NCI-H510A (cell line): ENCODE measurements at regions not wholly inside any gene's neighbourhood (a gene's known extent, or its start where the extent isn't known, plus 50 kb on each side); places are given as distances from the start of the nearest gene placed in this dataset.
A peak's percentile ranks its signal among the peaks of the same experiment; 100 is the strongest.
"Not testable (repeated sequence)": the region's sequence is repeated elsewhere in the genome, so short reads cannot be mapped to it uniquely, and the experiment has no call there.

Experiments
- DNase-seq: peaks from one replicate; lab custom pipeline; 2025; lab: John Stamatoyannopoulos, UW

DNA sequence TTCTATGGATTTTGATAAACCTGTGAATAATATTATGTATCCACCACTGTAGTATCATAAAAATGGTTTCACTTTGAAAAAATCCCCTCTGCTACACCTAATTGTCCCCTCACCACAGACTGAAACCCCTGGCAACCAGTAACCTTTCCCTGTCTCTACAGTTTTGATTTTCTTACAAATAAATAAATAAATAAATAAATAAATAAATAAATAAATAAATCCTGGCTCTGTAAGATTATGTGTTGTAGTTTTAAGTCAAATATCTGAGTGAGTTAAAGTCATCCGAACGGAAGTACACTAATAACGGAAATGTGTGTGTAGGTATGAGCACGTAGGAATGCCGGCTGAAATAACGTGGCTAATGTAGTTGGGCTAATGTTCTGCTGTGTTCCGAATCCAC, 641.5 kb downstream of the GABRG1 start:
- no peak for DNase-seq

DNA sequence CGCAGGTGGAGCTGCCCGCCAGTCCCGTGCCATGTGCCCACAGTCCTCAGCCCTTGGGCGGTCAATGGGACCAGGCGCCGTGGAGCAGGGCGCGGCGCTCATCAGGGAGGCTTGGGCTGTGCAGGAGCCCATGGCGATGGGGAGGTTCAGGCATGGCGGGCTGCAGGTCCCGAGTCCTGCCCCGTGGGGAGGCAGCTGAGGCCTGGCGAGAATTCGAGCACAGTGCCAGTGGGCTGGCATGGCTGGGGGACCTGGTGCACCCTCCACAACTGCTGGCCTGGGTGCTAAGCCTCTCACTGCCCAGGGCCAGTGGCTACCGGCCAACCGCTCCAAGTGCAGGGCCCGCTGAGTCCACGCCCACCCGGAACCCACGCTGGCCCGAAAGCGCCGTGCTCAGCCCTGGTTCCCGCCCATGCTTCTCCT, 646.5 kb downstream of the GABRG1 start:
- DNase-seq, result no peak

DNA sequence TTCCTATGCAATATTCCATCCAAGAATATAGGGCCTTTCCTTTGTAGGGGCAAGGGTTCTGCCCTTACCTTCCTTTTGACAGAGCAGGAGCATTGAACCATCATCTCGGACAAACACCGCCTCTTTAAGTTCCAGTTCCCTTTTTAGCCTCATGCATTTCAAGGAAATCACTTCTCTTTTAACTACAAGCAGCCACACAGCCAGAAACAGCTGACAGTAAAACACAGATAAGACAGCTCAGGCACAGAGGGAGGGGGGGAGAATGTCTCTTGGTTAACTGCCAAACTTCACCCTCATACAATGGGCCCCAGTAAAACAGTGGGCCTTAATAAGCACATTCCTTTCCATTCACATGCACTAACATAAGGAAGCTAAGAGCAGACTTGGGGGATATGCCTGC, 648.3 kb downstream of the GABRG1 start:
- DNase-seq, result no peak

DNA sequence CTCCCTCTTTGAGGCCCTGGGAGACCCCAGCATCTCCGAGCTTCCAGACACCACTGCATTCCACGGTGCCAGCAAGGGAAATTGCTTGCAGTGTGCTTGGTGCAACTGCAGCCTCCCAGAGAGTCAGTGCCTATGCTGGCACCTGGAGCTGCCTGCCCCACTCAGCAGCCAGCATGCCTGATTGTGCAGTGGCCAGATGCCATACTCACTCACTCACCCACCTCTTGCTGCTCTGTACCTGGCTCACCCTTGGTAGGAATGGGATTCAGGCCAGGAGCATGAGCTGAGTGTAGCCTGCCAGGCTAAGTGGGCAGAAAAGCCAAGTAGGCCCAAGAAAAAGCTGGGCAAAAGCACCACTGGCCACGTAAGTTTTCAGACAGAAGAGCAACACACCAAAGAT, 651.4 kb downstream of the GABRG1 start:
- no peak for DNase-seq

DNA sequence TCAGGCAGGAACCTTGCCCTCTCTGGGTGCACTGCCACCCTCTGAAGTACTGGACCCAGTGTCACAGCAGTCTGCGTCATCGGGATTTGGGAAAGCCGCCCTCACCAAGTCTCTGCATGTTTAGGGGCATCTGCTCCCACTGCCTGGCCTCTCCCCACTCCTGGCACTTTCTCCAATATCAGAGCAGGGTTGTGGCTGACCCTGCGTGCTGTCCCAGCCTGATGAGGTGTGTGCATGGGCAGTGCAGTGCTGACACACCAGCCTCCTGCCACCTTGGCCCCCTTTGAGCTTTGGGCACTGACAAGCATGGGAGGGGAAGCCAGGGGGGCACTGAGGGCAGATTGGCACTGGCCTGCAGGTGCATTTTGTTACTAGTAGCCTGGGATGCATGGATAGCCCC, 652.5 kb downstream of the GABRG1 start:
- DNase-seq, result no peak

DNA sequence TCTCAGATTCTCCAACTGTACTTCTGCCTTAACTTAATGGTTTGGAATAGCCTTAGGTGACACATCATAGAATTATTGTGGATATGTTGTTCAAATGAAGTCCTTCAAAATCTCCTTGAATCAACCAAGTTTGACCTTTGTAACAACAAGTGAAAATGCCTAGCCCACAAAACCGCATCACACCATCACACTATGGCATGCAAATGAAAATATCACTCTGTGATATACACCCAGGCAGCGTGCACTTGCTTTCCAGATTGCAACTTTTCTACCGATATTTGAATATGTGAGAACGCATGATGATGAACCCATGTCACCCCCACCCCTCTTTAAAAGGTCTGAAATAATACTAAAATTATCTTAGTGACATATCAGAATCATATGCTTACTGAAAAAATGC, 656.7 kb downstream of the GABRG1 start:
- no peak for DNase-seq

DNA sequence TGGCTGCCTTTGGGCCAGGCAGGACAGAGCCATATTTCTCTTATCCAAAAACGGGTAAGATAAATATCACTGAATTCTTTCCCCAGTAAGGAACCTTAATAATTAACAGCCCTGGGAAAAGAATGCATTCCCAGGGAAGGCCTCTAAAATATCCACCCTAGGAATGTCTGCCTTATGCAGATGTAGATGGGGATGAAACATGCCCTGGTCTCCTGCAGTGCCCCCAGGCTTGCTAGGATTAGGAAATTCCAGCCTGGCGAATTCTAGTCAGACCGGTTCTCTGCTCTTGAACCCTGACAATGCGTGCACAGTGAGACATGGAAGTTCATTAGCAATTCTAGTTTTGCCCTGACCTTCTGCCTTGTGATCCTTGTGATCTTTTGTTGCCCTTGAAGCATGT, 663.7 kb downstream of the GABRG1 start:
- not testable (repeated sequence) for DNase-seq

DNA sequence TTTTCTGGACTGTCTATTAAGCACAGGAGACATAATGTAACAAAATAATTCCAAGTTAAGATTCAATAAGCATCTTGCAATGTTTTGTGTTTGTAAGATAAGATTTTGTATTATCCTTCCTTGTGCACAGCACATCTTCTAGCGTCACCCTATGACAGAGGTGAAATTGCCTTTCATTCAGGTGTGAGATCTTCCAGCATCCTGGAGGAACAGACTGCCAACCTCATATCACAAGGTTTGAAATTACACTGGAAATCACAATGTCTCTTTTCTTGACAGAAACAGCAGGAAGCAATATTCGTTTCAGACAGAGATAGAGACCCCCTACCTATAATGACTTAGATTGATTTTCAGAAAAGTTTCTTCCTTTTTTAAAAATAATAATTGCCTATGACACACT, 668.6 kb downstream of the GABRG1 start:
- DNase-seq, result no peak

DNA sequence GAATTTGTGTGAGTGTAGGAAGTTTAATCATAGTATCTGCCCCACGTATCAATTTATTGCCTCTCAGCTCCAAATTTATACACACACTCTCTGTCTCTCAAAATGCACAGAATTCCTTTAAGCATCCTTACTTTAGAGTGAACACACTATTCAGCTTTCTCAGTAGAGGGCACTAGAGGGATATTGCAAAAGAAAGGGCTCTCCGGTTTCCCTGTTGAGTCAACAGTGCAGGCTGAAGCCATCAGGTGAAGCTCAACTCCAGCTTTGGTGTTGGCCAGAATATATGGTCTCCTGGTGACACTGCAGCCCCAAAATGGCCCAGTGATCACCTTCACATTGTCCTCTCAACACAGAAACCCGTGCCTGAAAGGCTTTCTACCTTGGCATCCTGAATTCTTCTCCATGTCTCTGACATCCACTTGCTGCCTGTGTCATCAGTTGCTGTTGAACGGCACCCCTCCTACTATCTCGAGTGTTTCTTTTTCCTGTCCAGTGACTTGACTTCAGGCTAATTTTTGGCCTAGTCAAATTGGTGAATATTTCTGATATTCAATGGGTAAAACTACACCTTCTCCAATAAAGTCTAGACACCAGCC, 670.5 kb downstream of the GABRG1 start:
- peak; percentile 1 for DNase-seq

DNA sequence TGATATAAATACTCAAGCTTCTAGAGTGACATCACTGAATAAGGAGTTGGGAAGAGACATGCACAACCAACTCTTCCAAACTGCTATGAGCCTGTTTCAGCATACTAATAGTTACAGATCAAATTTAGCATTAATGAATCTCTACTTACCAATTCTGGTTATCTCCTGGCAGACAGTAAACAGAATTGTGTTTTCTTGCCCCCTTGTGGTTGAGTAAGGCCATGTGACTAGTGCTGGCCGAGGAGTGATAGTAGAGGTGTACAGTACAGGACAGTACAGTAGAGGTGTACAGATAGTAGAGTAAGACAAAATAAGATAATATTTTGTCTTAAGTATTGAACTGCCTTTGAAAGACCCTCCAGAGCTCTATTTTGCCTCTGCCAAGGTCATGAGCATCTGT, 681.4 kb downstream of the GABRG1 start:
- no peak for DNase-seq

DNA sequence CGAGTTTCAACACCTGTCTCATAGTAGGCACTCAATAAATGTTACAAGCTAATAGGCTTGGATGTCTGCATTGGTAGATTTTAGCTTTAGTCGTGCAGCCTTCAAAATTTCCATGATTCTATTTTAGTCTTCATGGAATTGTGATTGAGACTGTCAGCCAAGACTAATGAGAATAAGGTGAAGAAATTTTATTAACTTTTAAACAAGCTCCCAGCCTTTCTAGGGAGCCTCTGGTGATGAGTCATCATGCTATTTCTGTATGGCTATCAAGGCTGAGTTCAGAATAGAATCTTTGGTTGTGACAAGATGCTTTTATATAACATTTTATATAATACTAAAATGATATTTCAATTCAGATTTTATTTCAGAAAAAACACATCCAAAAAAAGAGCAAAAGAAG, 685.8 kb downstream of the GABRG1 start:
- no peak for DNase-seq

DNA sequence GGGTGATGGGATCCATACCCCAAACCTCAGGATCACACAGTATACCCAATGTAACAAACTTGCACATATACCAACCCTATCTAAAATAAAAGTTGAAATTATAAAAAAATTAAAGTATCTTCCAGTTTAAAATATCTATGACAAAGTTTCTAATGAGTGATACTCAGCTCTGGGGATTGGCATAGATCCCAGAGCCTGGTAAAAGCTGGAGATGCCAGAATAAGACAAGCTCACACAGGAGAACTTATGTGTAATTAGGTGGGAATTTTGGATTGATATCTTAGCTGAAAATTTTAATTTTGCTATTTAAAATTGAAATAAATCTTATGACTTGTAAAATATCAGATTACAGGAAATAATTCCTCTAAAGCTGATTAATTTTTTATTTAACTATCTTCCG, 686.5 kb downstream of the GABRG1 start:
- DNase-seq, result no peak

DNA sequence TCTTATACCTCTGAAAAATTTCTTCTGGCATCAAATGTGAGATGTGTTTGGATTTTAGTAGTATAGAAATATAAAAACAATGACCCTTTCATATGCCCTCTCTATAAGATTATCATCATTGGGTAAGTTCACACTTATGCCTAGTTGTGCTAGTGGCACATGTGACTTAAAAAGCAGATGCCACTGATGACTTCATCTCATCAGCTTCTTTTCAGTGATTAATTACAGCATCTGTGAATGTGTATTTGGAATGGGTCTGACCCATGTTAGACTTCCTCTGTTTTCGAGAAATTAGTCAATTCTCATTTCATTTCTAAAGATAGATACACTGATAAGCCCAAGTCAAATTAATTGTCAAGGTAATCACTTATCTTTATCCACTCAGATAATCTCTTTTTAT, 698.7 kb downstream of the GABRG1 start:
- DNase-seq, result no peak

DNA sequence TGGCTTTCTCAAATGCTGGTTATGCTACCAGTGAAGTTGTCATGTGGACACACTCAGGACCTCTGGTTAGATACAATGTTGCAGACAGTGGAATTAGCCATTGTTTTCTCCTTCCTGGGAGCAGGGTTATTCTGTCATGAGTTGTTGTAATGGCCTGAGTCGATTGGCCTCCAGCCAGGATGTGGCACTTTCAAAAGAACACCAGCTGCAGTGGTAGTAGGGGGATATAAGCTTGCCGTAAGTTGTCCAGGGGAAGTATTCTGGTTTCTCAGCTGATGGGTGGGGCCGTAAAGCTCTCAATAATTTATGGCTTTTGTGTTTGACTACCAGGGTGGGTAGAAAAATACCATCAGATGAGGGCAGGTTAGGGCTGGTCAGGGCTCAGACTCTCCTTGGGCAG, 697.5 kb upstream of the GNPDA2 start:
- no peak for DNase-seq

DNA sequence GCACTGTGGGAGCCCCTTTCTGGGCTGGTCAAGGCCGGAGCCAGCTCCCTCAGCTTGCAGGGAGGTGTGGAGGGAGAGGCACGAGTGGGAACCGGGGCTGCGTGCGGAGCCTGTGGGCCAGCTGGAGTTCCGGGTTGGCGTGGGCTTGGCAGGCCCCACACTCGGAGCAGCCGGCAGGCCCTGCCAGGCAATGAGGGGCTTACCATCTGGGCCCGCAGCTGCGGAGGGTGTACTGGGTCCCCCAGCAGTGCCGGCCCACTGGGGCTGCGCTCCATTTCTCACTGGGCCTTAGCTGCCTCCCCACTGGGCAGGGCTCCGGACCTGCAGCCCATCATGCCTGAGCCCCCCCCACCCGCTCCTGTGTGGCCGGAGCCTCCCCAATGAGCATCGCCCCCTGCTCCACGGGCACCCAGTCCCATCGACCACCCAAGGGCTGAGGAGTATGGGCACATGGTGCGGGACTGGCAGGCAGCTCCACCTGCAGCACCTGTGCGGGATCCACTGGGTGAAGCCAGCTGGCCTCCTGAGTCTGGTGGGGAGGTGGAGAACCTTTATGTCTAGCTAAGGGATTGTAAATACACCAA, 693.8 kb upstream of the GNPDA2 start:
- DNase-seq, result not testable (repeated sequence)

DNA sequence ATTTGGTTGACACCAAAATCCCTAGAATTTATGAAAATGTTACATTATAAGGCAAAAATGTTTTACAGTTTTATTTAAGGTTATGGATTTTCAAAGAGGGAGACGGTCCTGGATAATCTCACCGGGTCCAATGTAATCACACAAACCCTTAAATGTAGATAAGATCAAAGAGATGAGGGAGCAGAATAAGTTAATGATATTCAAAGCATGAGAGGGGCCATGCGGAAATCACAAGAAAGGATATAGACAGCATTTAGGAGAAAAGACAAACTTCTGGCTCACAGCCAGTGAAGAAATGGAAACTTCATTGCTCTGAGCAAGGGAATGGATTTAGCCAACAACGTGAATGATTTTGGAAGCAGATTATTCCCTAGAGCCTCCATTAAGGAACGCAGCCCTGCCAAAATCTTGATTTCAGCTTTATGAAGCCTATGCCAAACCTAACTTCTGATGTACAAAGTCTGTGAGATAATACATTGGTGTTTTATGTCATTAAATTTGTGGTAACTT, 684.4 kb upstream of the GNPDA2 start:
- DNase-seq, result no peak

DNA sequence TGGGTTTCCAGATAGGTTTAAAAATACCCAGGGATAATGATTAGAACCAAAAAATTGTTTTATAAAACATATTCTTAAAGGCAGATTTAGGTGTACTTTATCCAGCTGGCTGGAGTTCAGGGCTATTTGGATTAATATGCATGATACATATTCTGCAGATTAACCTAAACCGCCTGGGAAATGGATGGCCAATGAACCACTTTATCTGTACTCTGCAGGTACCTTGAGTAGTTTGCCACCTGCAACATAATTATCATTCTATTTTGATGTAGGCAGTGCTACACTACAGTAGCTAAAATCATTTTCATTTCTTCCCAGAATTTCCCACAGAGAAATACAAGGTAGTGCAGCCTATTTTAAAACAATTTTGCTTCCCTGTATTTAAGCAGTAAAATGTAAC, 683.2 kb upstream of the GNPDA2 start:
- DNase-seq, result no peak

DNA sequence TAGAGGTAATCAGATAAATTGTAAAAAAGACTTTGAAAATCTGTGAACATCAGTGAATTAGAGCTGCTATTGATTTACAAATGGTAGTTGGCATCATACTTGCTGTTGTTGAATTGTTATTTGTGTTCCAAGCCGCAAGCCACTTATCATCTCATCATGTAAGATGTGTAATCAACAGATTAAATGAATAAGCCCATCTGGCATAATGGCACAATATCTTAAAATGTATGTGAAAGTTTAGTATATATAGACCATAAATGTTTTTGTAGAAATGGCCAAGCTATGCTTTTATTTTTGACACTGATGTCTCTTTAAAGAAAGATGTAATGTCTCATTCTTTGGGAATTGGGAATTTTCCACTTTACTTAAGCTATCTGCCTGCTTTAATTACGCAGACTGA, 682.6 kb upstream of the GNPDA2 start:
- no peak for DNase-seq

DNA sequence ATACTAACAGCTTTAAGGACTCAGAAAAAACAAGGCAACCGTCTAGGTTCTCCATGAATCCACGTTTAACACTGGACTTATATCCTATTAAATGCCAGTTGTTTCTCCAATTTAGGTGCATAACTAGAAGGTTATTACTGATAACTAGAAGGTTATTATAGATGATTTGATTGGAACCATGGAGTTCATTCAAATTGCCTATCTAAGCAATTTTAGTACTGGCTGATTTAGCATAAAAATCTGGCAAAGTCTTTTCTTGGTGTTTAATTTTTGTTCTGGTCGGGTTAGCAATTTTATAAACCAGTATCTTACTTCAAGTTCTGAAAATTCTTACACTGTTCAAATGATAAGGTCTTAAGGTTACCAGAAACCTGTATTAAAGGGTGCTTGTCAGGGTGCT, 672.8 kb upstream of the GNPDA2 start:
- DNase-seq, result no peak

DNA sequence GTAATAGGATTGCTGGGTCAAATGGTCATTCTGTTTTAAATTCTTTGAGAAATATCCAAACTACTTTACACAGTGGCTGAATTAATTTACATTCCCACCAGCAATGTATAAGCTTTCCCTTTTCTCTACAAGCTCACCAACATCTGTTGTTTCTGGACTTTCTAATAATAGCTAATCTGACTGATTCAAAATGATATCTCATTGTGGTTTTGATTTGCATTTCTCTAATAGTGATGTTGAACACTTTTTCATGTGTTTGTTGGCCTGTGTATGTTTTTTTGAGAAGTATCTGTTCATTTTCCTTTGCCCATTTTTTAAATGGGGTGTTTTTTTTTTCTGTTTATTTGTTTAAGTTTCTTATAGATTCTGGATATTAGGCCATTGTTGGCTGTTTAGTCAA, 659.0 kb upstream of the GNPDA2 start:
- DNase-seq, result no peak

DNA sequence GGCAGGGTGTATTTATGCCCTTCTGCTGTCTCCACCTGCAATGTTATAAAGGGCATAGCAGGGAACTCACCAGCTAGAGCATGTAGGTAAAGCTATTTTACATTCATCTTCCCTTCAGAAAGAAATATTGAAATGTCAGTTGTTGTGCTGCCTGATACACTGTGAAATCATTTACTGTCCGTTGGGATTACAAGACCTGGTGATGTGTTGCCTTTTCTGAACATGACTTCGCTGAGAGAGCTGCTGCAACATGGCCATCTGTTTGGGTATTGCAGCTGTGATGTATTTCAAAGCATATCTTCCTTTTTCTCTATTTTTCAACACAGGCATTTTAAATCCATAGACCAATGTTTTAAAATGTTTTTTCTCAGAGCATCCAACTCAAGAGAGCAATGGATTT, 644.1 kb upstream of the GNPDA2 start:
- DNase-seq, result no peak

DNA sequence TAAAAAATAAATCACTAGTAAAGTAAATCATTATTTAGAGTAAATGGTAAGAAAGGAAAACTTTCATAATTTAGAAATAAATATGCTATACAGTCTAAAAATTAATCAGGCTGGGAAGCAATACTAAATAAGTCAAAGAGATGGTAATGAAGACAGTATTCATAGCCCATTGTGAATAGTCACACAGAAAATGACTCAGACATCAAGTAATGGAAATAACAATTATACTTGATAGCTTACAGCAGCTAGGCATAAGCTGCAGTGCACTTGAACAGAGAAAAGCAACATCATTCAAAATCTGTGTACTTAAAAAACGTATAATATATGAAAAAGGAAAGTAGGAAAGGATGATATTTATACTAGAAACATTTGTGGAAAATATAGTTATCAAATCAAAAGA, 642.5 kb upstream of the GNPDA2 start:
- DNase-seq, result no peak

DNA sequence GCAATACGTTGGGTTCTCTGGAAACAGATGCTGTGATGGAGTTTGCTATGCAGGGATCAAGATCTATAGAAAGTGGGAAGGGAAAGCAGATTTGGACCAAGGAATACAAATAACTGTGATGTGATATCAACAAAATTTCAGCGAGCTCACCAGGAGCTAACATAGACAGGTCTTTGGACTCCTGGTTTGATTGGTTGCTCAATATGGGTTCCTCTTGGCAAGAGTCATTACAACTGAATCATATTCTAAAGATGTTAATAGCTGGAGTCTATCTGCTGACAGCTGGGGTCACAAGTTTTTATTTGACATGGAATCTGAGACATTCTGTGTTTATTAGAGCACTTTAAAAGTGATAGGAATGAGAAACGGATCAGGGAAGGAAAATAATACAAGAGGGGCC, 637.6 kb upstream of the GNPDA2 start:
- DNase-seq, result no peak
